ENCODE measurements at regions not wholly inside any gene's neighbourhood (a gene's known extent, or its start where the extent isn't known, plus 50 kb on each side); places are given as distances from the start of the nearest gene placed in this dataset.

- Mint-ChIP-seq H3K27ac (no peak overlapping the region), H3K9me3 (no peaks in the 10 kb centered on the region), H3K27me3 (no peaks in the 10 kb centered on the region), H3K4me1 (peaks cover 26% of the 10 kb centered on the region), H3K36me3 (no peaks in the 10 kb centered on the region), H3K4me3 (no peak overlapping the region)
- CTCF ChIA-PET: no interaction called here
- DNase-seq: no peak
Measured at GRCh38 chr1:199160521-199161318, 521.9 kb downstream of the PTPRC start.

DNA sequence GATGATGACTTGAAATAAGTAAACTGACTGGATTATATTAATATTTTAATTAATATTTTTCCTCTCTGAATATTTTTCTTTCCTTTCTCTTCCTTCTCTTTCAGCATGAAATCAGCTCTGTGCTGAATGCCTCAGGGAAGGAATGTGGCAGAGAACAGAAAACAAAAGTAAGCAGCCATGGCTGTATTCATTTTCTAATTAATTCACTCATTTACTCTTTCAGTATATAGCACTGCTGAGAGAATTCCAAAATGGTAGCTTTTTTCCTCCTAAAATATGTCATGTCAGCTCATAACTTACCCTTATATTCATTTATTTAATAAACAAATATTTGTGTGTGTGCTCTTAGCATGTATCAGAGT, 522.5 kb downstream of the PTPRC start:
- CTCF ChIA-PET: interaction anchor here (0.6 kb wide), 1 partner anchor 49 kb away, joined by 3 read pairs; no protein-coding TSS in a partner anchor
- peaks cover 26% of the 10 kb centered on the region for H3K4me1 Mint-ChIP-seq
- H3K27me3 Mint-ChIP-seq: no peaks in the 10 kb centered on the region
- no peak overlapping the region for H3K4me3 Mint-ChIP-seq
- no peak for DNase-seq
- no peaks in the 10 kb centered on the region for H3K9me3 Mint-ChIP-seq
- no peaks in the 10 kb centered on the region for H3K36me3 Mint-ChIP-seq
- H3K27ac Mint-ChIP-seq: no peak overlapping the region

GRCh38 chr1:199161766-199162303, 523.0 kb downstream of the PTPRC start:
- DNase-seq: no peak
- no peaks in the 10 kb centered on the region for H3K36me3 Mint-ChIP-seq
- H3K27ac Mint-ChIP-seq: peak overlapping the region; percentile 56
- CTCF ChIA-PET: interaction anchor here (0.6 kb wide), 1 partner anchor 49 kb away, joined by 3 read pairs; no protein-coding TSS in a partner anchor
- no peaks in the 10 kb centered on the region for H3K27me3 Mint-ChIP-seq
- peaks cover 26% of the 10 kb centered on the region for H3K4me1 Mint-ChIP-seq
- no peak overlapping the region for H3K4me3 Mint-ChIP-seq
- no peaks in the 10 kb centered on the region for H3K9me3 Mint-ChIP-seq

DNA sequence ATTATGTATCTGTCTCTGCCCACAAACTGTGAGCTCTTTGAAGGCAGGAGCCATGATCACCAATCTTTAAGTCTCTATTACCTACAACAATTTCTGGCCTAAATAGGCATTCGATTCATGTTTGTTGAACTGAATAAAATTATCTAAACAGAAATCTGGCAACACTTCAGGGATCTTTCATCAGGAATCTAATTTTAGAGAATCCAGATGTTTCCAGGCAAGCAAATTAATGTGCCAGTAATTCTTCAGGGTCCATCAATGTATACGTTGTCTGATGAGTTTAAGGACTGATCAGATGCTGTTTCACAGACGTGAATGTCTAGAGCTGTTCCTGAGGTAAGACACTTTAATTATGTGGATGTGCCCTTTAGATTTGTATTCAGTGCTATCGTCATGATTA, 524.4 kb downstream of the PTPRC start:
- no peak for DNase-seq
- Mint-ChIP-seq H3K27me3 (no peaks in the 10 kb centered on the region), H3K4me1 (peaks cover 26% of the 10 kb centered on the region), H3K4me3 (no peak overlapping the region), H3K36me3 (no peaks in the 10 kb centered on the region), H3K27ac (no peak overlapping the region), H3K9me3 (no peaks in the 10 kb centered on the region)
- CTCF ChIA-PET: interaction anchor here (2.0 kb wide), 1 partner anchor 10 kb away, joined by 5 read pairs; no protein-coding TSS in a partner anchor

DNA sequence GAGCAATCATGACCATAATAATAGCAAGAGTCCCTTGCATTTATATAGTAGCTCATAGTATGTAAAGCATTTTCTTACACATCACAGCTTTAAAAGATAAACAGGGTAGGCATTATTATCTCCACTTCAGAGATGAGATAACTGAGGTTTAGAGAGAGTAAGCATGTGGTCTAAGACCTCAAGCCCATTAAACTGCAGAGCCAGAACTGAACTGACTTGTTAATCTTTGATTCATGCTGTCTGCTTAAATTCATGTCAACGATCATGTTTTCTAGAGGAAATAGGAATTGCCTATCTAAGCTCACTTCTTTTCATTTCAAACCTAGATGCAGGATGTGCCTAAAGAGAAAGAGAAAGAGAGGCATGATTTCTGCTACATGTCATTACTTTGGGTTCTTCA, 524.8 kb downstream of the PTPRC start:
- Mint-ChIP-seq H3K27me3 (no peaks in the 10 kb centered on the region), H3K4me1 (peaks cover 30% of the 10 kb centered on the region), H3K36me3 (no peaks in the 10 kb centered on the region), H3K9me3 (no peaks in the 10 kb centered on the region), H3K27ac (peak overlapping the region; percentile 33), H3K4me3 (no peak overlapping the region)
- DNase-seq: no peak
- CTCF ChIA-PET: interaction anchor here (2.0 kb wide), 1 partner anchor 10 kb away, joined by 5 read pairs; no protein-coding TSS in a partner anchor

- Mint-ChIP-seq H3K4me1 (peaks cover 33% of the 10 kb centered on the region), H3K36me3 (peaks cover 1% of the 10 kb centered on the region)
- CTCF ChIA-PET: interaction anchor here (0.6 kb wide), 1 partner anchor 124 kb away, joined by 3 read pairs; no protein-coding TSS in a partner anchor
Measured at GRCh38 chr1:199167460-199167859, 528.6 kb downstream of the PTPRC start.

DNA sequence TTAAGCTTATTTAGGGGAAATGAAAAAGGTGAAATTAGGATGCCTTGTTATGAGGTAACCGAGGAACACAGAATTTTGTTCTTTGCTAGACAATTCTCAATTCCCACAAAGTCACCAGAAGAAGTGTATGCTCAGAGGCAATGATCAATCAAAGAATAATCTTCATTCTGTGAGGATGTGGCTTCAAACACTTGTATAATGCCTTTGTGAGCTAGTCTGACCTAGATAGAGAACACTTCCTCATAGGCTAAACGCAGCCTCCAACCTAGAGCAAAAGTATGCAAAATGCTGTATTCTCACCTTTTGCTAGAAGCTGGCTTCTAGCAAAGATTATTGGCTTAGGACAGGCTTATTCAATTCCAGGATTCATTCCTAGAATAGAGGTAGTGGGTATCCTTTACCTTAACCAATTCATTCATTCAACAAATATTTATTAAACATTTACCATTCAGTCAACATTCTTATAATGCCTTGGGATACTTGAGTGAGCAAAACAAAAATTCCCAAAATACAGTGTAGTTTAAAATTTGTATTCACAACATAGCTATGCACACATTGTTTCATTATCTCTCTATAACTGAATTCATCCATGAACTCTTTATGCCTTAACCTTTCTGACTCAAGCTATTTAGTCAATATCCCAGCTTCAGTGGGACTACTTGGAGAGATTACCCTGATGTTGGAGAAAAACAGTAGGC, 530.2 kb downstream of the PTPRC start:
- no peak overlapping the region for H3K4me3 Mint-ChIP-seq
- no peaks in the 10 kb centered on the region for H3K9me3 Mint-ChIP-seq
- peaks cover 1% of the 10 kb centered on the region for H3K36me3 Mint-ChIP-seq
- H3K4me1 Mint-ChIP-seq: peaks cover 35% of the 10 kb centered on the region
- CTCF ChIA-PET: interaction anchor here (0.7 kb wide), 2 partner anchors 45 to 88 kb away, joined by 3 read pairs; no protein-coding TSS in a partner anchor
- no peak for DNase-seq
- H3K27me3 Mint-ChIP-seq: no peaks in the 10 kb centered on the region
- peak overlapping the region; percentile 2 for H3K27ac Mint-ChIP-seq

More at GRCh38 chr1:199167460-199167859, 528.6 kb downstream of the PTPRC start:
- no peak for DNase-seq
- Mint-ChIP-seq H3K27ac (no peak overlapping the region), H3K27me3 (no peaks in the 10 kb centered on the region), H3K4me3 (no peak overlapping the region), H3K9me3 (no peaks in the 10 kb centered on the region)

DNA sequence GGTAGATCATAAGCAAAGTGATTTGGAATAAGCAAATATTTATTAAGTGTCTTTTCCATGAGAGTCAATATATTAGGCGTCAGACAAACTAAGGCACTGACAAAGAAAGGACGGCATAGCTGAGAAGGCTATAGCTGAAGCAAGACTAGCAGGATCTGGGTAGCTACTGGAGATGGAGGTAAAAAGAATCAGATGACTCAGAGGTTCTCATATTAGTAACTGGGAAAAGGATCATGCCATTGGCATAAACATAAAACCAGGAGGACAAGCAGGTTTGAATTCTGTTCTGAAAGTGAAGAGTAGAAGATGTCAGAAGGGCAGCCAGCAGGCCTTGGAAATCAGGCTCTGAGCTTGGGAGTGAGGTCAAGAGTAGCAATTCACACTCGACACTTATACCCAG, 531.9 kb downstream of the PTPRC start:
- Mint-ChIP-seq H3K27ac (no peak overlapping the region), H3K36me3 (peaks cover 1% of the 10 kb centered on the region), H3K4me1 (peaks cover 41% of the 10 kb centered on the region), H3K27me3 (no peaks in the 10 kb centered on the region), H3K4me3 (no peak overlapping the region), H3K9me3 (no peaks in the 10 kb centered on the region)
- CTCF ChIA-PET: no interaction called here
- DNase-seq: no peak

GRCh38 chr1:199172171-199173124, 533.6 kb downstream of the PTPRC start:
- Mint-ChIP-seq H3K27ac (no peak overlapping the region), H3K4me3 (no peak overlapping the region)

DNA sequence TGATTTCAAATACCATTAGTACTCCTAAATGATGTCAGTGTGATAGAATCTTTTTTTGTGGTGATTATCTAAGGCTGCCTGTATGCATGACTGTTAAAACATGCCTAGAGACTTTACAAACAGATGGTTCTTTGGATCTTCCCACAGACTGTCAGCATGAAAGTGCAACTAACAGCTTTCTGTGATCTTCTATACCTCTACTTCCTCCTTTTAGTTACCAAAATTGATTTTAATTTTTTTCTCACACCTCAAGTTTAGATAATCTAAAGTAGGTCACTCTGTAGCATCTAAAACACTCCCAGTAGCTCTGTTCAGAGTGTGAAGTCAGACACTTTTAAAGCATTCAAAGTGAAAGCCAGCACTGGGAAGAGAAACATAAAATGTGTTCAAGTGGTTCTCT, 534.5 kb downstream of the PTPRC start:
- peak overlapping the region; percentile 83 for H3K27ac Mint-ChIP-seq
- no peak for DNase-seq
- no peaks in the 10 kb centered on the region for H3K27me3 Mint-ChIP-seq
- no peak overlapping the region for H3K4me3 Mint-ChIP-seq
- H3K4me1 Mint-ChIP-seq: peaks cover 40% of the 10 kb centered on the region
- no peaks in the 10 kb centered on the region for H3K9me3 Mint-ChIP-seq
- peaks cover 1% of the 10 kb centered on the region for H3K36me3 Mint-ChIP-seq
- CTCF ChIA-PET: interaction anchor here (1.5 kb wide), 1 partner anchor 9 kb away, joined by 5 read pairs; no protein-coding TSS in a partner anchor

More at GRCh38 chr1:199172171-199173124, 533.6 kb downstream of the PTPRC start:
- H3K27me3 Mint-ChIP-seq: no peaks in the 10 kb centered on the region
- H3K4me1 Mint-ChIP-seq: peaks cover 41% of the 10 kb centered on the region
- H3K9me3 Mint-ChIP-seq: no peaks in the 10 kb centered on the region
- no peak for DNase-seq
- CTCF ChIA-PET: interaction anchor here (1.5 kb wide), 1 partner anchor 8 kb away, joined by 5 read pairs; no protein-coding TSS in a partner anchor
- H3K36me3 Mint-ChIP-seq: peaks cover 1% of the 10 kb centered on the region

DNA sequence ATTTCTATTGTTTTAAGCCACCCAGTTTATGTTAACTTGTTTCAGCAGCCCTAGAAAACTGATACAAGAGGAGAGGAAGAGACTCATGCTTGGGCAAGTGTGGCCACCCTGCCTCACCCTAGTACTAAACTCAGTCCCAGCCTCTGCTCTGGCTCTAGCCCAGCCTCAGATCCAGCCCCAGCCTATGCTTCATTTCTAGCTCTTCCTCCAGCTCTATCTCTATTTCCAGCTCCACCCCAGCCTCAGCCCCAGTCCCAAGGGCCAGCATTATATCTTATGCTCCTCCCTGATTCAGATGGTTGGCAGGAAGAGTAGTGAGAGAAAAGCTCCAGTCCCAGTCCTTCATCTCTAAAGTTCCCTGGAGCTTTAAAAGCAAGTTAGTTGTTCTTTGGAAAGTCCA, 535.5 kb downstream of the PTPRC start:
- Mint-ChIP-seq H3K4me1 (peaks cover 33% of the 10 kb centered on the region), H3K27me3 (no peaks in the 10 kb centered on the region), H3K4me3 (no peak overlapping the region), H3K9me3 (no peaks in the 10 kb centered on the region), H3K36me3 (peaks cover 1% of the 10 kb centered on the region), H3K27ac (peak overlapping the region; percentile 14)
- DNase-seq: no peak
- CTCF ChIA-PET: no interaction called here

DNA sequence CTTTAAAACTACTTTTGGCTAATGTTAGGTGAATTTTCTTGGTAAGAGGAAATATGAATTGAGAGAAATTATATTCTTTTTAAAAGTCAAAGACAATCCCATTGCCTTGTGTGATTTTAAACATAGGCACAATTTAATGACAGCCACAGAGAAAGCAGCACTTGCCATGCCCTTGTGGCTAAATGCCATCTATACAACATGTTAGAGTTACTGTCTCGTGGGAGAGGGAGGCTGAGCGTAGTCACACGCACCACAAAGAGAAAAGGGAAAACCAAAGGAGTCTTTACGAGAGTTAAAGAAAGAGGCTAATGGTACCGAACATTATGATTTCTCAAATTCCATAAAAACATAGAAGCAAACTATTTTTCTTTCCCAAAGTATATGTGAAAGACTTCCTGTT, 537.9 kb downstream of the PTPRC start:
- Mint-ChIP-seq H3K4me3 (no peak overlapping the region), H3K27ac (no peak overlapping the region), H3K27me3 (no peaks in the 10 kb centered on the region), H3K36me3 (no peaks in the 10 kb centered on the region), H3K4me1 (peaks cover 30% of the 10 kb centered on the region), H3K9me3 (no peaks in the 10 kb centered on the region)
- DNase-seq: no peak
- CTCF ChIA-PET: no interaction called here

DNA sequence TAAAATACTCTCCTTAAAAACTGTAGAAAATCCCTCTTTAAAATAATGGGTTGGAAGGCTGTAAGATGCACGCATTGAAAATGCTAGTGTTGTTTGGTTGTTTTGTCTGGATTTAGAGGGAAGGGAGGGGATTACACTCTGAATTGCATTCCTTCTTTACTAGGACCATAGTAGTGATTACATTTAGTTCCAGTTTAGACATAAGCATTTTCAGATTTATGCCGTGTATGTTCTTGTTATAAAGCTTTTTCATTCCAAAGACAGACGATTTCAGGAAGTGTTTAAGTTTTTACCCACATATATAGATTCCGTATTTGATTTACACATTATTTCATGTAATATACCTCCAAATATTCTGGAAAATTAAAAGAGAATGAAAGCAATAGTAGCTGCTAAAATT, 538.4 kb downstream of the PTPRC start:
- H3K27me3 Mint-ChIP-seq: no peaks in the 10 kb centered on the region
- no peak overlapping the region for H3K27ac Mint-ChIP-seq
- peaks cover 26% of the 10 kb centered on the region for H3K4me1 Mint-ChIP-seq
- no peak for DNase-seq
- no peak overlapping the region for H3K4me3 Mint-ChIP-seq
- H3K36me3 Mint-ChIP-seq: no peaks in the 10 kb centered on the region
- H3K9me3 Mint-ChIP-seq: no peaks in the 10 kb centered on the region
- CTCF ChIA-PET: no interaction called here
